ENCODE measurements at regions not wholly inside any gene's neighbourhood (a gene's known extent, or its start where the extent isn't known, plus 50 kb on each side); places are given as distances from the start of the nearest gene placed in this dataset.

DNA sequence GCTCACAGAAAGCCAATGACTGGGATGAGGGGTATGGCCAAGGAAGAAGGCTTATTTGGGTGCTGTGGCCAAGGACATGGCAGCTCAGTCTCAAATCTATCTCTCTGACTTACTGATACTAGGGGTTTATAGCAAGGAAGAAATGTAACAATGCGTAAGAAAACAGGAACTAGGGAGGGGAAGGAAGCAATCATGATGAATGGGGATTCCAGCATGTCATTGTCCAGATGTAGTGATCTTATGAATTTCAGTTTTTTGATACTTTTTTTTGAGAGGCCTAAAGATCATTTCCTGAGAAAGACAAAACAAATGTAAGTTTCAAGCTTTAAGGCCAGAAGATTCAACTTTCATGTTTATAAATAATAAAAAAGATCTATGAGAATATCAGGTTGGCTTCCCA is 298.6 kb upstream of the FAM98A start:
- 89% methylated on average over 1 of the region's 1 CpG; no CpG with 5 or more reads in 1 of the 2 experiments for WGBS, 2 experiments (ENCODE audit: extremely low coverage in 1 of 2, insufficient coverage in 1 of 2, insufficient read length in 1 of 2, insufficient replicate concordance in 2 of 2, low coverage in 1 of 2, low lambda C conversion rate in 2 of 2, missing lambda C conversion rate in 1 of 2)
- no peaks in the 10 kb centered on the region for H3K9me3 ChIP-seq (ENCODE audit: insufficient read depth in 2 of 2, low read depth in 1 of 2, low read length in 1 of 2)
- CTCF ChIA-PET (ENCODE audit: partially characterized antibody), result interaction anchor here (1.3 kb wide), 1 partner anchor 115 kb away, joined by 3 read pairs; no protein-coding TSS in a partner anchor

More for the DNA sequence above, 298.6 kb upstream of the FAM98A start:
- Histone ChIP-seq H2AFZ (ENCODE audit: low read length) (no peak overlapping the region), H2BK12ac (ENCODE audit: low read depth, low read length) (no peak overlapping the region), H3K27ac (ENCODE audit: low read depth, low read length) (no peak overlapping the region), H3K79me2 (ENCODE audit: control insufficient read depth in 1 of 2, insufficient read depth in 2 of 2, low read length in 2 of 2) (no peaks in the 10 kb centered on the region), H3K18ac (ENCODE audit: extremely low read depth, low read length) (no peak overlapping the region), H2BK120ac (replicated peaks; ENCODE audit: low read depth, low read length) (no peak overlapping the region), H3K79me1 (ENCODE audit: low read depth, low read length) (no peaks in the 10 kb centered on the region), H3K56ac (replicated peaks; ENCODE audit: insufficient read length, low read depth, low read length) (no peak overlapping the region), H2BK5ac (ENCODE audit: low read depth, low read length) (no peak overlapping the region), H3K4me3 (ENCODE audit: extremely low read depth in 1 of 4, insufficient read depth in 2 of 4, low read depth in 3 of 4, low read length in 4 of 4) (no peak overlapping the region), H2AK5ac (ENCODE audit: low read depth, low read length) (no peak overlapping the region), H3K9ac (replicated peaks in 1 of 4; ENCODE audit: extremely low read depth in 1 of 4, low read depth in 3 of 4, low read length in 3 of 4) (no peak overlapping the region), H3K23me2 (ENCODE audit: low read depth, low read length) (no peaks in the 10 kb centered on the region), H3K27me3 (replicated peaks in 1 of 4; ENCODE audit: control insufficient read depth in 3 of 4, extremely low read depth in 1 of 4, insufficient read depth in 3 of 4, low read length in 3 of 4) (no peaks in the 10 kb centered on the region), H3K36me3 (ENCODE audit: control insufficient read depth in 2 of 4, insufficient read depth in 4 of 4, low read length in 3 of 4) (no peaks in the 10 kb centered on the region), H3K4me2 (ENCODE audit: insufficient read depth in 1 of 2, low read depth in 2 of 2, low read length in 2 of 2) (no peak overlapping the region), H4K8ac (ENCODE audit: extremely low read depth, insufficient read depth, low read length) (no peak overlapping the region), H3K4ac (replicated peaks; ENCODE audit: insufficient read length, low read depth, low read length) (no peak overlapping the region), H4K91ac (replicated peaks; ENCODE audit: insufficient read length, low read length) (no peak overlapping the region), H3K4me1 (replicated peaks in 1 of 4; ENCODE audit: control insufficient read depth in 3 of 4, insufficient read depth in 4 of 4, low read length in 3 of 4) (no peaks in the 10 kb centered on the region), H3K23ac (ENCODE audit: insufficient read length) (no peak overlapping the region), H4K20me1 (replicated peaks in 1 of 2; ENCODE audit: control insufficient read depth in 1 of 2, insufficient read depth in 2 of 2, low read length in 2 of 2) (no peaks in the 10 kb centered on the region), H2BK15ac (ENCODE audit: low read length) (no peak overlapping the region), H2BK20ac (ENCODE audit: low read length) (no peak overlapping the region), H4K5ac (ENCODE audit: insufficient read length, low read depth, low read length) (no peak overlapping the region), H3K14ac (ENCODE audit: insufficient read length) (no peak overlapping the region)
- POLR2A ChIA-PET (ENCODE audit: partially characterized antibody), result no interaction called here
- DNase-seq (ENCODE audit: low read depth in 1 of 2, low spot score in 2 of 2), result no peak
- FAIRE-seq, result no peak
- TF ChIP-seq CTBP2 (IDR thresholded peaks at IDR 0.05; ENCODE audit: borderline replicate concordance, insufficient read depth, insufficient read length, low read length) (no peak), TBP (IDR thresholded peaks at IDR 0.05; ENCODE audit: low read depth, low read length) (no peak), ASH2L (IDR thresholded peaks at IDR 0.05; ENCODE audit: low read length) (no peak), SP1 (IDR thresholded peaks at IDR 0.05; ENCODE audit: low read depth, low read length) (no peak), EGR1 (IDR thresholded peaks at IDR 0.05; ENCODE audit: borderline replicate concordance, low read depth, low read length) (no peak), HDAC6 (IDR thresholded peaks at IDR 0.05; ENCODE audit: low read depth, low read length) (no peak), KDM5A (IDR thresholded peaks at IDR 0.05; ENCODE audit: low read length) (no peak), RAD21 (IDR thresholded peaks at IDR 0.05 in 1 of 2, conservative IDR thresholded peaks at IDR 0.05 in 1 of 2; ENCODE audit: low read depth in 2 of 2, low read length in 2 of 2) (no peak), BRCA1 (IDR thresholded peaks at IDR 0.05; ENCODE audit: low read depth, low read length) (no peak), POU5F1 (IDR thresholded peaks at IDR 0.05; ENCODE audit: low read depth, low read length) (no peak), SUZ12 (IDR thresholded peaks at IDR 0.05; ENCODE audit: low read length) (no peak)
- TF ChIP-seq, protein P1, sequence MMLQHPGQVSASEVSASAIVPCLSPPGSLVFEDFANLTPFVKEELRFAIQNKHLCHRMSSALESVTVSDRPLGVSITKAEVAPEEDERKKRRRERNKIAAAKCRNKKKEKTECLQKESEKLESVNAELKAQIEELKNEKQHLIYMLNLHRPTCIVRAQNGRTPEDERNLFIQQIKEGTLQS (IDR thresholded peaks at IDR 0.05; ENCODE audit: insufficient read depth, low read depth, low read length), result no peak

Data from H1 (cell line).